Right ventricle myocardium superior (tissue), 1 donor: ENCODE measurements at regions not wholly inside any gene's neighbourhood (a gene's known extent, or its start where the extent isn't known, plus 50 kb on each side); places are given as distances from the start of the nearest gene placed in this dataset.

Experiments used
- ATAC-seq: fragments of 200-7000 bp; cut with Tn5 transposase; one replicate; pipeline ENCODE4 v1.9.1; 2020; ENCODE audit warnings: mild to moderate bottlenecking; ENCODE audit not compliant: poor library complexity
- DNase-seq: peaks from one replicate; pipeline ENCODE4 v3.0.0-alpha.2; 2020
- intact Hi-C: fragments of 100-400 bp; cut with DNase I; formaldehyde crosslinking; loops from one replicate; pipeline ENCODE4 v1.11.2; 2022
- donor health status: DM: no; HTN: yes; CAD: no; lungs with severe emphysema.

- no peak for DNase-seq
- no peak for ATAC-seq
- intact Hi-C loops: no loop called here
Observed at GRCh38 chr20:58162986-58163385, 65.5 kb downstream of the ANKRD60 start.

GRCh38 chr20:58161192-58161591, 67.3 kb downstream of the ANKRD60 start:
- ATAC-seq (no peak), DNase-seq (no peak)
- intact Hi-C loops: no loop called here

GRCh38 chr20:58160451-58161061, 67.9 kb downstream of the ANKRD60 start:
- peak; percentile 66 for ATAC-seq
- intact Hi-C loops: no loop called here
- no peak for DNase-seq

- intact Hi-C loops: no loop called here
- DNase-seq (no peak), ATAC-seq (no peak)
Observed at GRCh38 chr20:58155148-58155925, 73.1 kb downstream of the ANKRD60 start.

GRCh38 chr20:58154113-58154512, 74.3 kb downstream of the ANKRD60 start:
- intact Hi-C loops: no loop called here
- DNase-seq: no peak
- ATAC-seq: no peak

- intact Hi-C loops: no loop called here
- DNase-seq: no peak
- ATAC-seq: no peak
Observed at GRCh38 chr20:58153121-58153520, 75.3 kb downstream of the ANKRD60 start.

- ATAC-seq (no peak), DNase-seq (no peak)
- intact Hi-C loops: no loop called here
Observed at GRCh38 chr20:58150772-58151171, 77.7 kb downstream of the ANKRD60 start.

GRCh38 chr20:58149437-58150091, 78.9 kb downstream of the ANKRD60 start:
- DNase-seq (no peak), ATAC-seq (no peak)
- intact Hi-C loops: no loop called here

GRCh38 chr20:58148891-58149290, 79.6 kb downstream of the ANKRD60 start:
- ATAC-seq (no peak), DNase-seq (no peak)
- intact Hi-C loops: no loop called here

GRCh38 chr20:58147628-58148370, 80.7 kb downstream of the ANKRD60 start:
- intact Hi-C loops: no loop called here
- no peak for DNase-seq
- no peak for ATAC-seq

- ATAC-seq: no peak
- intact Hi-C loops: no loop called here
Observed at GRCh38 chr20:58146746-58147140, 81.7 kb downstream of the ANKRD60 start.

GRCh38 chr20:58146081-58146745, 82.2 kb downstream of the ANKRD60 start:
- DNase-seq (no peak), ATAC-seq (no peak)
- intact Hi-C loops: no loop called here

More at GRCh38 chr20:58146746-58147140, 81.7 kb downstream of the ANKRD60 start:
- DNase-seq: no peak

- ATAC-seq (no peak), DNase-seq (no peak)
- intact Hi-C loops: no loop called here
Observed at GRCh38 chr20:58145506-58146080, 82.9 kb downstream of the ANKRD60 start.

- DNase-seq (no peak), ATAC-seq (no peak)
- intact Hi-C loops: no loop called here
Observed at GRCh38 chr20:58144096-58144495, 84.4 kb downstream of the ANKRD60 start.

- ATAC-seq (no peak), DNase-seq (no peak)
- intact Hi-C loops: no loop called here
Observed at GRCh38 chr20:58143531-58143930, 84.9 kb downstream of the ANKRD60 start.

GRCh38 chr20:58142843-58143185, 85.6 kb downstream of the ANKRD60 start:
- DNase-seq (no peak), ATAC-seq (no peak)
- intact Hi-C loops: no loop called here

- no peak for DNase-seq
- intact Hi-C loops: no loop called here
- no peak for ATAC-seq
Observed at GRCh38 chr20:58141971-58142842, 86.2 kb downstream of the ANKRD60 start.

GRCh38 chr20:58141496-58141895, 87.0 kb downstream of the ANKRD60 start:
- DNase-seq (no peak), ATAC-seq (no peak)
- intact Hi-C loops: no loop called here
